Left lung (tissue), 4 donors: ENCODE measurements at regions not wholly inside any gene's neighbourhood (a gene's known extent, or its start where the extent isn't known, plus 50 kb on each side); places are given as distances from the start of the nearest gene placed in this dataset.

Experiments
- ATAC-seq: fragments of 200-7000 bp; cut with Tn5 transposase; one replicate; pipeline ENCODE4 v1.9.1; 2020; ENCODE audit warnings: moderate library complexity
- DNase-seq, 4 donors: peaks; one replicate each; pipeline ENCODE4 v3.0.0-alpha.2; 2013 to 2020
- H3K27ac ChIP-seq, 2 donors: fragments of 200-600 bp; sonication (generic) in 1 of 2; one replicate each; pipeline versions ENCODE4 v1.5.0 to v1.8.0; 2020 to 2021
- H3K27me3 ChIP-seq, 2 donors: fragments of 200-600 bp; sonication (generic) in 1 of 2; one replicate each; pipeline versions ENCODE4 v1.5.0 to v1.8.0; 2020 to 2021
- H3K36me3 ChIP-seq, 2 donors: fragments of 200-600 bp; sonication (generic) in 1 of 2; one replicate each; pipeline versions ENCODE4 v1.5.0 to v1.8.0; 2020 to 2021
- H3K4me1 ChIP-seq, 2 donors: fragments of 200-600 bp; one replicate each; pipeline ENCODE4 v1.8.0; 2021
- H3K4me3 ChIP-seq, 2 donors: fragments of 200-600 bp; sonication (generic) in 1 of 2; one replicate each; pipeline versions ENCODE4 v1.5.0 to v1.8.0; 2020 to 2021; ENCODE audit warnings: mild to moderate bottlenecking in 1 of 2
- H3K9me3 ChIP-seq, 2 donors: fragments of 200-600 bp; sonication (generic) in 1 of 2; one replicate each; pipeline versions ENCODE4 v1.5.0 to v1.8.0; 2020 to 2021
- intact Hi-C, 2 donors: fragments of 100-400 bp; cut with DNase I; formaldehyde crosslinking; loops; one replicate each; pipeline versions ENCODE4 v1.11.2 to v1.14.2; 2022
- TF ChIP-seq, protein P1 (sequence below), 2 donors: fragments of 200-600 bp; sonication (generic) in 1 of 2; IDR thresholded peaks; one replicate each; pipeline versions ENCODE4 v1.5.0 to v1.8.0; 2021; ENCODE audit warnings: antibody characterized with exemption in 2 of 2
- donor health status: DM: no; HTN: yes; CAD: no.
- donor health status: DM: no; HTN: no; CAD: no.

DNA sequence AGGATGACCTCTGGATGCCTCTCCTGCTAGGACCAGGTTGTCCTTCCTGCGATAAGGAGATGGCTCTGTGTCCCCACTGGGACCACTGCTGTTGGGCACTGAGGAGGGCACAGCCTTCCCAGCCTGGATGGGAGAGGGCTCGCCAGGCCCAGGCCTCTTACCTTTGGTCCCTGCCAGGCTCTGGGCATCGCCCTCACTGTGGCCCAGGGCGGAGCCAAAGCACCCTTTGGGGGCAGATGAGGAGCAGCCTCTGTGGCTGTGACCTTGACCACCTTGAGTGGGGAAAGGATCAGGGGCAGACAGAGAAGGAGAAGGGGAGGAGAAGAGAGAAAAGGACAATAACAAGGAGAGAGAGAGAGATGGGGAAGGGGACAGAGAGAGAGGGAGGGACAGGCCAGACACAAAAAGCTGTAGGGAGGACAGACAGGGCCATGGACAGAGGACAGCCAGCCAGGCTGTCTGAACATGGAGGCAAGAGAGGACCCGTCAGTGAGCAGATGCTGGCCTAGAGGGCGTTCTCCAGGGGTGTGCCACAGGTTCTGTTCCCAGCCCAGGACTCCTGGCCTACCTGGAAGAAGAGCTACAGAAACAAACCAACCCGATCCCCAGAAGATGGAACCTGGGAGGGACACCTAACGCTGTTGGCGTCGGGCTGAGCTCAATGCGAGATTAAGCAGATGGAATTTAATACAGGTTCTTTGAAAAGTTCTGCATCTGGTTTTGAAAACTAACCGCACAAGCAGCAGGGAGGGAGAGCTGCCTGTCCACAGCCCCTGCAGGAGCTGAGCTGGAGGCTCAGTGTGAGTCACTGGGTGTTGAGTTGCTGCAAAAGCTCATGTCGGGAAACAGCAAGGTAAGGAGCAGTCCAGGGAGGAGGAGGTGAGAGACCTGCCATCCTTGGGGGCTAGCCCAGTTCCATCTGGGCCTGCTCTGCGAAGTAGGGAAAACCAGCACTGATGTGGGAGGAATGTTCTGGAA is 262.1 kb downstream of the PTPRU start:
- no peaks in the 10 kb centered on the region for H3K36me3 ChIP-seq
- no peak overlapping the region for H3K4me3 ChIP-seq
- H3K4me1 ChIP-seq, result no peaks in the 10 kb centered on the region
- H3K27me3 ChIP-seq, result peaks cover 0 to 24% of the 10 kb centered on the region in 2 donors
- TF ChIP-seq, protein P1, sequence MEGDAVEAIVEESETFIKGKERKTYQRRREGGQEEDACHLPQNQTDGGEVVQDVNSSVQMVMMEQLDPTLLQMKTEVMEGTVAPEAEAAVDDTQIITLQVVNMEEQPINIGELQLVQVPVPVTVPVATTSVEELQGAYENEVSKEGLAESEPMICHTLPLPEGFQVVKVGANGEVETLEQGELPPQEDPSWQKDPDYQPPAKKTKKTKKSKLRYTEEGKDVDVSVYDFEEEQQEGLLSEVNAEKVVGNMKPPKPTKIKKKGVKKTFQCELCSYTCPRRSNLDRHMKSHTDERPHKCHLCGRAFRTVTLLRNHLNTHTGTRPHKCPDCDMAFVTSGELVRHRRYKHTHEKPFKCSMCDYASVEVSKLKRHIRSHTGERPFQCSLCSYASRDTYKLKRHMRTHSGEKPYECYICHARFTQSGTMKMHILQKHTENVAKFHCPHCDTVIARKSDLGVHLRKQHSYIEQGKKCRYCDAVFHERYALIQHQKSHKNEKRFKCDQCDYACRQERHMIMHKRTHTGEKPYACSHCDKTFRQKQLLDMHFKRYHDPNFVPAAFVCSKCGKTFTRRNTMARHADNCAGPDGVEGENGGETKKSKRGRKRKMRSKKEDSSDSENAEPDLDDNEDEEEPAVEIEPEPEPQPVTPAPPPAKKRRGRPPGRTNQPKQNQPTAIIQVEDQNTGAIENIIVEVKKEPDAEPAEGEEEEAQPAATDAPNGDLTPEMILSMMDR (IDR thresholded peaks at IDR 0.05), result no peak
- H3K9me3 ChIP-seq, result peaks cover 0 to 12% of the 10 kb centered on the region in 2 donors
- DNase-seq (peak in 1 of 4 donors; percentile 73), ATAC-seq (no peak)
- intact Hi-C loops, result no loop called here
- no peak overlapping the region for H3K27ac ChIP-seq

DNA sequence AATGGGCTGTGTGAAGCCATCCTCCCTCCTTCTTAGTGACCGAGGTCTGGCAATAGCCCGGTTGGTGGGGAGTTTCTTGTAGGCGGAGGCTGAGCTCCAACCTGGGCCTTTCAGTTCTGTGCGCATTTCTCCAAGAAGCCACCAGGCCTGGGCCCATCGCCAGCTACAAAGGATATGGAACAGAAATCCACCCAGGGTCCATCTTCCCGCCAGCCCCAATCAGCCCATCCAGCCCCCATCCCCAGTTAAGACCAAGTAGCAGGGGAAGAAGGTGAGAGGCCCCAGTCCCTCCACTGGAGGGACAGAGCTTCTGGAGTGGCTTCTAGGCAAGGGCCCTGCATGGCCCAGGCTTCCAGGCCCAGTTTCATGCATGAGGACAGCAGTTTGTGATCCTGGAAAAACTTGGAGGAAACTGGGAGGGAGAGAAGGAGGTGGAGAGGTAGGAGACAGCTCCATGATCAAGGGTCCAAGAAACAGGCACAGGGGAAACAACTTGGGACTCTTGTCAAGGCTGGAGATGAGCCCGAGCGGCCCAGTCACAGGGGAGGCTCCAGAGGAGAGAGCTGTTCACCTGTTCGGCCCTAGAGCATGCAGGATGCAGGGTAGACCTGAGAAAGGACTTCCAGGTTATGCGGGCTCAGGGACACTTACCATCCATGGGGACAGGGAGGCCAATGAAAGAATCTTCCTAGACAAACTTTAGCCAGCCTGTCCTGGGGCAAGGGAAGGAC is 261.2 kb downstream of the PTPRU start:
- intact Hi-C loops, result no loop called here
- DNase-seq, result peak in 1 of 4 donors; percentile 34
- H3K9me3 ChIP-seq, result peaks cover 0 to 12% of the 10 kb centered on the region in 2 donors
- no peak for ATAC-seq
- H3K27me3 ChIP-seq, result peaks cover 0 to 16% of the 10 kb centered on the region in 2 donors
- no peak overlapping the region for H3K27ac ChIP-seq
- H3K4me1 ChIP-seq, result no peaks in the 10 kb centered on the region
- H3K36me3 ChIP-seq, result no peaks in the 10 kb centered on the region
- no peak overlapping the region for H3K4me3 ChIP-seq
- TF ChIP-seq, protein P1 (IDR thresholded peaks at IDR 0.05), result no peak

DNA sequence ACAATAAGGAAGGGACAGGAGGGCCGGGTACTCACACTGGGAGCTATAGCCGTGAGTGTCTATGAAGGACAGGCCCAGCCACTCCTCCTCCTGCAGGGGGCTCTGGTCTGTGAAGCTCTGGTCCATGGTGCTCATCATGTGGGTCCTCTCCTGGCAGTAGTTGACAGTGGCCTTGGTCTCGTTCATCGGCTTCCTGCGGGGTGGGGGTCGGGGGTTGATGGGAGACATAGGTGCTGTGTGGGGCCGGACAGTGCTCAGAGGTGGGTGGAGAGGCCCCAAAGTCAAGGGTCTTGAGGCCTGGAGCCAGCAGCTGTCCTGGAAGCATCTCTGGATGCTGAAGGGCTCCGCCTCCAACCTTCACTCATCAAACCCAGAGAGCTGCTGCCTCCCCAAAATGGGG is 260.4 kb downstream of the PTPRU start:
- no peak for ATAC-seq
- TF ChIP-seq, protein P1 (IDR thresholded peaks at IDR 0.05), result no peak
- peaks cover 0 to 12% of the 10 kb centered on the region in 2 donors for H3K9me3 ChIP-seq

DNA sequence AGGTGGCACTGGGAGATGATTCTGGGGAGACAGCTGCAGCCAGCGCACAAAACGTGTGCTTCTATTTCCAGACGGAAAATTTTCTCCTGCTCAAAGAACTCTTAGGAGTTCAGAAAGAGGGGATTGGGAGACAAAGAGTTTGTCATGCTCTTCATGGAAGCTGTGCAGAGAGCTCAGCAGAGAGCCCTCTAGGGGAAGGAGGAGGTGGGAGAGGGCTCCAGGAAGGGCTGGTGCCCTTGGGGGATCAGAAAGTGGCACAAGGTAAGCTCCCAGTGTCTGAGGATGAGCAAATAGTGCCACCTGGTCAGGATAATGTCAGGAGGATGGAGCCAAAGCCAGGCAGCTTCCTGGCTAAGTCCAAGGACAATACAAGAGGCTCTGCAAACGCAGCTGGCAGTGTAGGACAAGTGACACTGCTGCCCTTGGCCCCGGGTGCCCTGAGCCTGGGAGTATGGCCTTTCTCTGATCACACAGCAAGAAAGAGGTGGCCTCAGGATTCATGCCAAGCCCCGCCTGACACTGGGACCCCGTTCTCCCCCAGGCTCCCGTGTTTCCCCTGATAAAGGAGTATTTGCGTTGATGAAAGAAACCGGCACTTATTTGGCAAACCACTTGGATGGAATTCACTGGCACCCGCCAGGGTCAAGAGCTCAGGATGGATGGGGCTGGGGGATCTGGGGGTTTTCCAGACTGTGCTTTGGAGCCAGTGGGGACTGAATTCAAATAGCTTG is 254.0 kb downstream of the PTPRU start:
- peaks cover 0 to 2% of the 10 kb centered on the region in 2 donors for H3K9me3 ChIP-seq
- peaks cover 0 to 18% of the 10 kb centered on the region in 2 donors for H3K27me3 ChIP-seq
- no peak for ATAC-seq
- intact Hi-C loops, result no loop called here
- no peak overlapping the region for H3K4me3 ChIP-seq
- no peaks in the 10 kb centered on the region for H3K36me3 ChIP-seq
- TF ChIP-seq, protein P1 (IDR thresholded peaks at IDR 0.05), result no peak
- H3K4me1 ChIP-seq, result no peaks in the 10 kb centered on the region
- DNase-seq, result no peak
- H3K27ac ChIP-seq, result no peak overlapping the region

More for the DNA sequence above, 260.4 kb downstream of the PTPRU start:
- intact Hi-C loops, result no loop called here
- peak in 1 of 4 donors; percentile 43 for DNase-seq
- Histone ChIP-seq H3K4me3 (no peak overlapping the region), H3K4me1 (no peaks in the 10 kb centered on the region), H3K27me3 (peaks cover 0 to 12% of the 10 kb centered on the region in 2 donors), H3K27ac (no peak overlapping the region), H3K36me3 (no peaks in the 10 kb centered on the region)
